ENCODE measurements at regions not wholly inside any gene's neighbourhood (a gene's known extent, or its start where the extent isn't known, plus 50 kb on each side); places are given as distances from the start of the nearest gene placed in this dataset.

DNA sequence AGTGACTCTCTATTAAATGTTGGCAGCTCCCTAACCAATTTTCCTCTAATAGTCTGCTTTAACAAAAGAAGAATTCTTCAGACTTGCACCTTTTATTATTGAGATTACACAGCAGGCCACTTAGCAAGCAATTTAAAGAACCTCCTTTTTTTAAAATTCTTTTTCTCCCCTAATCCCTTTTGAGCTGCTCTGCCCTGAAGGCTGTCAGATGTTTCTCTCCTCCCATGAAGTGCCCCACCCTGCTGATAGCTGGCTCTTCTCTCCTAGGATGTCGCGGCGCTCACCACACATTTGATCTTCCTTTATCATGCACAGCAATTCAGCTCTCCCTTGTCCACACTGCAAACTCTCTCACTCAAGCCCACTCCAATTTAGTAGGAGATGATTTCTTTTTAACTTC, 1471.1 kb upstream of the ACO1 start:
- no peak for TF ChIP-seq GATA2 (IDR thresholded peaks at IDR 0.05; ENCODE audit: insufficient read depth, insufficient read length, low read depth, low read length)
- TF ChIP-seq, protein P1, sequence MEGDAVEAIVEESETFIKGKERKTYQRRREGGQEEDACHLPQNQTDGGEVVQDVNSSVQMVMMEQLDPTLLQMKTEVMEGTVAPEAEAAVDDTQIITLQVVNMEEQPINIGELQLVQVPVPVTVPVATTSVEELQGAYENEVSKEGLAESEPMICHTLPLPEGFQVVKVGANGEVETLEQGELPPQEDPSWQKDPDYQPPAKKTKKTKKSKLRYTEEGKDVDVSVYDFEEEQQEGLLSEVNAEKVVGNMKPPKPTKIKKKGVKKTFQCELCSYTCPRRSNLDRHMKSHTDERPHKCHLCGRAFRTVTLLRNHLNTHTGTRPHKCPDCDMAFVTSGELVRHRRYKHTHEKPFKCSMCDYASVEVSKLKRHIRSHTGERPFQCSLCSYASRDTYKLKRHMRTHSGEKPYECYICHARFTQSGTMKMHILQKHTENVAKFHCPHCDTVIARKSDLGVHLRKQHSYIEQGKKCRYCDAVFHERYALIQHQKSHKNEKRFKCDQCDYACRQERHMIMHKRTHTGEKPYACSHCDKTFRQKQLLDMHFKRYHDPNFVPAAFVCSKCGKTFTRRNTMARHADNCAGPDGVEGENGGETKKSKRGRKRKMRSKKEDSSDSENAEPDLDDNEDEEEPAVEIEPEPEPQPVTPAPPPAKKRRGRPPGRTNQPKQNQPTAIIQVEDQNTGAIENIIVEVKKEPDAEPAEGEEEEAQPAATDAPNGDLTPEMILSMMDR (IDR thresholded peaks at IDR 0.05; ENCODE audit: extremely low read depth in 1 of 2, insufficient read depth in 1 of 2, low read depth in 1 of 2, low read length in 2 of 2), result no peak
